ENCODE measurements at regions not wholly inside any gene's neighbourhood (a gene's known extent, or its start where the extent isn't known, plus 50 kb on each side); places are given as distances from the start of the nearest gene placed in this dataset.
A peak's percentile ranks its signal among the peaks of the same experiment; 100 is the strongest.
"Not testable (repeated sequence)": the region's sequence is repeated elsewhere in the genome, so short reads cannot be mapped to it uniquely, and the experiment has no call there.

DNA sequence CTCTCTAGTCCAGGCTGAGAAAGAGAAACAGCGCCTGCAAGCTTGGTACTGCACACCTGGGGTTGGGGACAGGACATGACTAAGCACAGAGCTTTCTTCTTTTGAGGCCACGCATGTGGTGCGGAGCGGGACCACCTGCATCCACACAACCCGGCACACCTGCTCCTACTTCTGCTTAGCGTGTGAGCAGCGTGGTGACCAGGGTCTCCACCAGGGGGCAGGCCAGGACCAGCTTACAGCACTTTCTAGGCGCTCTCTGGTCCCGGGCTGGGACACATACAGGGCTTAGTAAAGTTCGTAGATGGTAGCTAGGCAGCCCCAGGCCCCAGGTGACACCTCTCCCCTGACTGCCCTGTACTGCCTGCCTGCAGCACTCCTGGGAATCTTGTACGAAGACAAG lies 89.7 kb upstream of the HMX1 start:
- peak in 1 of 4 experiments; percentile 31 for TF ChIP-seq CTCF (IDR thresholded peaks at IDR 0.05)
- H3K4me1 ChIP-seq; H3K27ac ChIP-seq; intact Hi-C loops (cut with DNase I; ENCODE audit: low total_unique reads); H3K27me3 ChIP-seq; H3K4me3 ChIP-seq; H3K36me3 ChIP-seq; DNase-seq; H3K9me3 ChIP-seq: not testable (repeated sequence)

GRCh38 chr4:8959471-8959870 lies 87.8 kb upstream of the HMX1 start:
- H3K9me3 ChIP-seq; intact Hi-C loops (cut with DNase I; ENCODE audit: low total_unique reads); H3K4me3 ChIP-seq; DNase-seq; H3K27ac ChIP-seq; H3K36me3 ChIP-seq; H3K27me3 ChIP-seq; H3K4me1 ChIP-seq: not testable (repeated sequence)

GRCh38 chr4:8954001-8954400 lies 82.4 kb upstream of the HMX1 start:
- H3K27ac ChIP-seq; H3K36me3 ChIP-seq; DNase-seq; H3K9me3 ChIP-seq; intact Hi-C loops (cut with DNase I; ENCODE audit: low total_unique reads); H3K4me3 ChIP-seq; H3K27me3 ChIP-seq; H3K4me1 ChIP-seq: not testable (repeated sequence)

- DNase-seq; H3K4me3 ChIP-seq; H3K4me1 ChIP-seq; H3K9me3 ChIP-seq; H3K36me3 ChIP-seq; H3K27ac ChIP-seq; intact Hi-C loops (cut with DNase I; ENCODE audit: low total_unique reads); H3K27me3 ChIP-seq: not testable (repeated sequence)
Observed at GRCh38 chr4:8952791-8953190, 81.2 kb upstream of the HMX1 start.

DNA sequence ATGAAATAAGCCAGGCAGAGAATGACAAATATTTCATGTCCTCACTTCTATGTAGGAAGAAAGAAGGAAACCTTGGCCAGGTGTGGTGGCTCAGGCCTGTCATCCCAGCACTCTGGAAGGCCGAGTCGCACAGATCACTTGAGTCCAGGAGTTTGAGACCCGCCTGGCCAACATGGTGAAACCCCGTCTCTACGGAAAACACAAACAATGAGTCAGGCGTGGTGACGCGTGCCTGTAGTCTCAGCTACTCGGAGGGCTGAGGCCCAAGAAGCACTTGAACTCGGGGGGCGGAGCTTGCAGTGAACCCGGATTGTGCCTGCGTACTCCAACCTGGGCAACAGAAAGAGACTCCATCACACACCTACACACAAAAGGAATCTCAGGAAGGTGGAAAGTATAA lies 80.5 kb upstream of the HMX1 start:
- DNase-seq; intact Hi-C loops (cut with DNase I; ENCODE audit: low total_unique reads): not testable (repeated sequence)

DNA sequence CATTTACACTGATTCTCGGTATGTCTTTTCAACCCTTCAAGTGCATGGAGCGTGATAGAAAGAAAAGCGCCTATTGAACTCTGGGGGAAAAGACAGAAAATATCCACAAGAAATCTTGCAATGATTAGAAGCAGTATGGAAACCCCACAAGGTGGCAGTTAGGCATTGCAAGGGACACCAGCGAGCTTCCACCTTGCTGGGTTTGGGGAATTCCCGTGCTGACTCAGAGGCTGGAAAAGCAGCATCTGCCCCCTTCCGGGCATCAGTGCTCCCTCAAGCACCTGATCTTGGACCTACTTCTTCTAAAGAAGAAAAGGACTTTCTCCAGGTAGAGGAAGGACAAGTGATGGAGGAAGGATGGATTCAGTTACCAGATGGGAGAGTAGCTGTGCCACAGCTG lies 73.9 kb upstream of the HMX1 start:
- H3K9me3 ChIP-seq; H3K4me3 ChIP-seq; H3K27me3 ChIP-seq; H3K4me1 ChIP-seq; intact Hi-C loops (cut with DNase I; ENCODE audit: low total_unique reads); DNase-seq; H3K27ac ChIP-seq; H3K36me3 ChIP-seq: not testable (repeated sequence)

More for the DNA sequence above, 80.5 kb upstream of the HMX1 start:
- not testable (repeated sequence) for H3K36me3 ChIP-seq, H3K4me1 ChIP-seq, H3K27ac ChIP-seq, H3K4me3 ChIP-seq, H3K9me3 ChIP-seq, H3K27me3 ChIP-seq

DNA sequence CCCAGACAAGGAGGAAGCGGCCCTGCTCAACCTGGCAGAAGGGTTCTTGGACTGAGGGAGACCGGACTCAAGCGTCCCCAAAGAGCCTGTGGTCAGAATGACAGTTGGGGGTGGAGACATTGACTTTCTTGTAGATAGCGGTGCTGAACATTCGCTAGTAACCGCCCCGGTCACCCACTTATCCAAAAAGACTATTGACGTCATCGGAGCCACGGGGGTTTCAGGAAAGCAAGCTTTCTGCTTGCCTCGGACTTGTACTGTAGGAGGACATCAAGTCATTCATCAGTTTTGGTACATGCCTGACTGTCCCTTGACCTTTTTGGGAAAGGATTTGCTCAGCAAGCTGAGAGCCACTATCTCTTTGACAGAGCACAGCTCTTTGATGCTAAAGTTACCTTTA lies 71.7 kb upstream of the HMX1 start:
- H3K4me3 ChIP-seq; H3K4me1 ChIP-seq; H3K27ac ChIP-seq; intact Hi-C loops (cut with DNase I; ENCODE audit: low total_unique reads); DNase-seq; H3K36me3 ChIP-seq; H3K27me3 ChIP-seq; H3K9me3 ChIP-seq: not testable (repeated sequence)

GRCh38 chr4:8942088-8942487 lies 70.4 kb upstream of the HMX1 start:
- H3K4me1 ChIP-seq; H3K36me3 ChIP-seq; H3K9me3 ChIP-seq; H3K4me3 ChIP-seq; DNase-seq; H3K27ac ChIP-seq; H3K27me3 ChIP-seq; intact Hi-C loops (cut with DNase I; ENCODE audit: low total_unique reads): not testable (repeated sequence)

GRCh38 chr4:8941492-8941805 lies 69.8 kb upstream of the HMX1 start:
- DNase-seq; H3K27me3 ChIP-seq; H3K9me3 ChIP-seq; H3K4me1 ChIP-seq; intact Hi-C loops (cut with DNase I; ENCODE audit: low total_unique reads); H3K4me3 ChIP-seq; H3K36me3 ChIP-seq; H3K27ac ChIP-seq: not testable (repeated sequence)
